HG03095 (cell line): ENCODE measurements at regions not wholly inside any gene's neighbourhood (a gene's known extent, or its start where the extent isn't known, plus 50 kb on each side); places are given as distances from the start of the nearest gene placed in this dataset.

Experiments used
- ATAC-seq: cut with Tn5 transposase; IDR thresholded peaks from one replicate; pipeline ENCODE4 v1.9.1; 2021; ENCODE audit warnings: moderate library complexity; ENCODE audit not compliant: unreplicated experiment

GRCh38 chr17:77590951-77591735 lies 367.4 kb upstream of the TNRC6C start:
- no peak for ATAC-seq

- no peak for ATAC-seq
These were observed 366.2 kb upstream of the TNRC6C start for GRCh38 chr17:77592106-77592865.

- no peak for ATAC-seq
These were observed 365.4 kb upstream of the TNRC6C start for GRCh38 chr17:77593081-77593480.

- ATAC-seq: no peak
These were observed 363.9 kb upstream of the TNRC6C start for GRCh38 chr17:77594416-77595209.

- no peak for ATAC-seq
These were observed 361.7 kb upstream of the TNRC6C start for GRCh38 chr17:77596491-77597417.

- ATAC-seq: no peak
These were observed 360.9 kb upstream of the TNRC6C start for GRCh38 chr17:77597418-77598240.

- ATAC-seq: no peak
These were observed 360.3 kb upstream of the TNRC6C start for GRCh38 chr17:77598241-77598620.

- no peak for ATAC-seq
These were observed 358.8 kb upstream of the TNRC6C start for GRCh38 chr17:77599699-77600098.

GRCh38 chr17:77600346-77600745 lies 358.2 kb upstream of the TNRC6C start:
- ATAC-seq: no peak

- ATAC-seq: no peak
These were observed 357.2 kb upstream of the TNRC6C start for GRCh38 chr17:77601054-77601979.

- no peak for ATAC-seq
These were observed 356.3 kb upstream of the TNRC6C start for GRCh38 chr17:77602062-77602746.

- no peak for ATAC-seq
These were observed 355.4 kb upstream of the TNRC6C start for GRCh38 chr17:77602883-77603640.

- no peak for ATAC-seq
These were observed 354.1 kb upstream of the TNRC6C start for GRCh38 chr17:77604301-77604972.

- ATAC-seq: no peak
These were observed 353.6 kb upstream of the TNRC6C start for GRCh38 chr17:77604973-77605313.

GRCh38 chr17:77606146-77606864 lies 352.2 kb upstream of the TNRC6C start:
- no peak for ATAC-seq

GRCh38 chr17:77606865-77607210 lies 351.7 kb upstream of the TNRC6C start:
- no peak for ATAC-seq
